HuH-7.5 (cell line): ENCODE measurements at regions not wholly inside any gene's neighbourhood (a gene's known extent, or its start where the extent isn't known, plus 50 kb on each side); places are given as distances from the start of the nearest gene placed in this dataset.

ENCODE experiments used
- DNase-seq: peaks from one replicate; pipeline ENCODE4 v3.0.0; 2011; ENCODE audit warnings: low spot score

DNA sequence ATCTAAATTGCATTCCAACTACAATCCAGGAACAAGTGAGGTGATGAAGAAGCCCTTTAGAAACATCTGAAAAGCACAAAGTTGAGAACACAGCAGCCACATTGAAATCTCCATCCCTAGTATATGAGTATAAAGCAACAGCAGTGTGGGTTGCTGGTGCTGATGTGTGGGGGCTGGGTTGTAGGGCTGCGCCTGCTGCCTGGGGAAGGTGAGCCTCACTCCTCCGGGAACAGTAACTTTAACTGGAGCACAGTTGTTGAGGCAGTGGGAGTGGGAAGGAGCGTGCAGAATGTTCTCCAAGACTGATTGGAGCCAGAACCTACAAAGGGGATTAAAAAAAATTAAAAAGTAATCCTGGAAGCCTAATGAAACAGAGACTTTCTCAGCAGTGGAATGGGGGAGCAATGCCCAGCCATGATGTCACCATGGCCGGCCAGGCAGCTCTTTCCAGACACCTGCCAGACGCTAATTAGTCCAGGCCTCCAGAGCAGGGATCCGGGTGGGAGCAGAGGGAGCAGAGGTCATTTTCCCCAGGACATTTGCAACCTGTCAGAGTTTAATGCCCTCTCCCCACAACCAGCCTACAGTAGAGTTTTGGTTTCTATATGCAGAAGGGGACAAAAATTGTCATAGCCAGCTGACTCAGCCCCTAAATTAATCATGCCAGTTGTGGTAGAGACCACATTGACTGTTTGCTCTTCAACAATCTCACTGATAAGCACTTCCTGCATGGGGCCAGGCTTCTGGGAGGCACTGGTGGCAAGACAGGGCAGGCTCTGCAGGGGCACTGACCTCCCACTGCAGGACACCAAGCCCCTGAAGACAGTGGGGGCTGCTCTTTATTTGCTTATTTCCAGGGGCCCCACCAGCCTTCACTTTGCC is 133.0 kb upstream of the ZNF32 start:
- DNase-seq: no peak

DNA sequence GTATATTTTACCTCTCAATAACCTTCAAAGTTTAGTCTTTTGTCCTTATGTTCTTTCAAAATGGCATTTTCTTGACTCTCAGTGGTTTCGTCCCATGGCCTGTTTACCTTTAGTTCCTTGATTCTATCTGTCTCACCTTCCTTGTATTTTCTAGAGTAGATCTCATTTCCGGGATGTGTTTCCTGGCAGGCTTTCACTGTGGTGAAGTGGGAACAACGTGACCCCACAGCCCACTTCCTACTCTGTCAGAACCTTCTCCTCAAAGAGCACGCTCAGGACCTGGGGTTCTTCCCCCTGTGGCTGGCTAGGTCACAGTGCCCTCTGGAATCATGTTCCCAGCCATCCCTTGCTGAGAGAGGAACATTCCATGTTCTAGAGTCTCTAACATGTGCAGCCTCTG is 129.9 kb upstream of the ZNF32 start:
- no peak for DNase-seq

- no peak for DNase-seq
Measured at GRCh38 chr10:43775384-43775783, 126.7 kb upstream of the ZNF32 start.

DNA sequence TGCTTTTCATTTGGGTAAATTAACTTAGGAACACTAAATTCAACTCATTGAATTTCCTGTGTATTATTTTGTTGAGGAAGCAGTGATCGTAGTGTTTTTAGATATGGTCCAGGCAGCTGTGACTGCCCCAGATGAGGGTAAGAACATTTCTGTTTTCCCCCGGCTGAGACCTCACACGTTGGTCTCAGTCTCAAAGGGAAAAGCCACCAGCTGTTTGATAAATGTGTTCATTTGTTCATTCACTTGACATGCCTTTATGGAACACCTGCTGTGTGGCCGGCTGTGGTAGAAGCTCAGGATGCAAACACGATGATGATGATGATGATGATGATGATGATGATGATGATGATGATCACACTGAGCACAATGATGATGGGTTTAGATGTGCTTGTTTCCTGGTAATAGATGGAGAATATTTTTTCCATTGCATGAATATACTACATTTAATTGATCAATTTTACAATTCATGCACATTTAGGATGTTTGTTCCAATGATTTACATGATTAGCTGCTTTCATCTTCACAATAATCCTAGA is 125.6 kb upstream of the ZNF32 start:
- DNase-seq: no peak

DNA sequence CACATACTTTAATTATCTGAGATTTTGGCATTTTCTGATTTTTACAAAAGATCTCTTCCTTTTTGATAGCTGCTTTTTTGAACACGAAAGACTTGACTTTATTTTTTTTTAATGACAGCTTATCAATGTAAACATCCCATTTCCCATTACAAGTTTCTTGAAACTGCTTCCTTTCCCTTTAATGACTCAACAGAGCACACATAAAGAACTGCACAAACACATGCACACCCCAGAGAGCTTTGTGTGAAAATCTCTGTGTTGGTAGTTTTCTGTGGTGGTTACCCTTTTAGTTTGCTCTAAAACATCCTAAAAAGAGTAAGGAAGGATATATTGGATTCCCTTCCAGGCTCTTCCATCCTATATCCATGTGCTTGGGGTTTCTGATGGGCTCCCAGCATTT is 125.1 kb upstream of the ZNF32 start:
- DNase-seq: no peak

- DNase-seq: no peak
Measured at GRCh38 chr10:43772171-43772570, 123.5 kb upstream of the ZNF32 start.

GRCh38 chr10:43771675-43772074 is 123.0 kb upstream of the ZNF32 start:
- DNase-seq: no peak

- DNase-seq: no peak
Measured at GRCh38 chr10:43765516-43765915, 116.8 kb upstream of the ZNF32 start.

- DNase-seq: no peak
Measured at GRCh38 chr10:43763846-43764245, 115.2 kb upstream of the ZNF32 start.

GRCh38 chr10:43760514-43760913 is 111.8 kb upstream of the ZNF32 start:
- no peak for DNase-seq

- no peak for DNase-seq
Measured at GRCh38 chr10:43759216-43759615, 110.5 kb upstream of the ZNF32 start.

DNA sequence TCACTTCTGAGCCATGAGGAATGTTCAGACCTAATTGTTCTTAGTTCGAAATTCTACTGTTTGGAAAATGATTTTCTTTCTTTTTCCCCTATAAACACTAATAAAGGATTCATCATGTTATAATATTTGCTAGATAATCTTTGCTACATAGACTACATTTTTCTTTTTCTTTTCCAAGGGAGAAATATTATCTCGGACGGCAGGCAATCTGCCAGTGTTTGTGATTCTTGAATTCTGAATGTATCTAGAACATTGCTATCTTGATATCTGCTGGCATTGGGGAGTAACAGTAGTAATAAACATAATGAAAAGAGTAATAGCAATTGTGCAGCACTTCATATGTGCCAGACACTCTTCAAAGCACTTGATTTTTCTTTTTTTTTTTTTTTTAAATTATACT is 107.7 kb upstream of the ZNF32 start:
- DNase-seq: no peak

- no peak for DNase-seq
Measured at GRCh38 chr10:43754569-43755260, 106.0 kb upstream of the ZNF32 start.

GRCh38 chr10:43753397-43754061 is 104.8 kb upstream of the ZNF32 start:
- DNase-seq: no peak

DNA sequence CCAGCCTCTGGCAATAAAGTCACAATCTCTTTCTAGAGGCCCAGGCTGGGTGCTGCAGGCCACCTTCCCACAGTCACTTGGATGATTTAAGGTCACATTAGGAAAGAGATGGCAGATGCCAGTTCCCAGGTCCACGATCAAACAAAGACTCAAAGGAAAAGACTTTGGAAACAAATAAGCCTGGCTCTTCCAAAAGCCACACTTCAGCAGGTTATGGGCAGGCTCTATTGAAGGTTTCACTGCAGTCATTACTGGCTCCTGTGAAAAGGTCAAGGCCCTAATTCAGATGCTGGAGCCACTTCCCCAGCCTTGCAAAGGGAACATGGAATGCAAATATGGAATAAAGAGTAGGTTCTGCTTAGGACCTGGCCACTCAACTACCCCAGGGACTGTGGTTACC is 104.0 kb upstream of the ZNF32 start:
- DNase-seq: no peak

GRCh38 chr10:43751646-43752045 is 103.0 kb upstream of the ZNF32 start:
- DNase-seq: no peak

GRCh38 chr10:43749940-43750552 is 101.4 kb upstream of the ZNF32 start:
- no peak for DNase-seq

- no peak for DNase-seq
Measured at GRCh38 chr10:43749145-43749576, 100.5 kb upstream of the ZNF32 start.

DNA sequence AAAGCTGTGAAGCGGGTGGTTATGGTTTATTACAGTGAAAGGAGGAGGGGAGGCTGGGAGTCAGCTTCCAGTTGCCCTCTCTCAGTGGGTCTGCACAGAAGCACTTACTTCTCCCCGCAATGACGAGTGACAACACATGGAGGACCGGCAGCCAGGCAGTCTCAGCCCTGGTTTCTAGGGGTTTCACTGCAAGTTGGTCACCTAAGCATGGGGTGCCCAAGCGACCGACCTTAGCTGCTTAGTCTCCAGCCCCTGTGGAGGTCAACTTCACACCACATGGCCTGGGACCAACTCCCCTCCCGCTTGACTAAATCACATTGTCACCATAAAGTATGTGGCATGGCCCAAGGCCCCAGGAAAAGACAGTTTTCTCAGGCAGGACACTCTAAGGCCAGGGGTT is 99.9 kb upstream of the ZNF32 start:
- DNase-seq: no peak

DNA sequence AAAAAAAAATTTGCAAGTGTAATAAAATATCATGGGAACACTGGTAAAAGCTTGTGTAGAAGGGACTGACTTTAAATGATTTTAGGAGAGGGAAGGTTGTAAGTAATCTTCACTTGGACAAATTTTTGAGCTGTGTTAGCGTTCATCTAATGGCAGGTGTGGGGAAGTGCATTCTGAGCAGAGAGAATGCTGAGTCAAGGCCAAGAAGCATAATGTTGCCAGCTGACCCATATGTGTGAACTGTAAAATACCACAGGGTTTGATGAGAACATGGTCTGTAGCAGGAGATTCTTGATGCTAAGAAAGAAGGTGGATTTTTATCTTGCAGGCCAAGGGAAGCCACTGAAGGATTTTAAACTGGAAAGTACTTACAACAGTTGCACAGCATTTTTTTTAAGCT is 98.2 kb upstream of the ZNF32 start:
- no peak for DNase-seq

GRCh38 chr10:43739161-43739560 is 90.5 kb upstream of the ZNF32 start:
- no peak for DNase-seq

DNA sequence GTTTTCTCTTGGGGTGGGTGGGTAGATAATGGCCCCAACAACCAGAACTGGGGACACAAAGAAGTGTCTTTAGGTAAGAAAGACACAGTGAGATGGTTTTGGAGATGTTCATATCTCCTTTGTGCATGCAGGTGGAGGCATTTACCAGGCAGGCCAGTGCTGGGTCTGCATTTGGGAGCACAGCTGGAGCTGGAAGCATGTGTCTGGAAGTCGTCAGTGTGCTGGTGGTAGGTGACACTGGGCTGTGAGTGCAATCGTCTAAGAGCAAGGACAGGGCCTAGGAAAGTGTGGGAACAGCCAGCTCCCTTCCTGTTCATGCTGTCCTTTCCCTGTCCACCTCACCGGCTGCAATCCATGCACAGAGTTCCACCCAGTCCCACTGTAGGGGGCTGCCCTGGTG is 88.3 kb upstream of the ZNF32 start:
- DNase-seq: no peak
